Activated CD4-positive, alpha-beta T cell treated with anti-CD3 and anti-CD28 coated beads for 24 hours (primary cell): ENCODE measurements at regions not wholly inside any gene's neighbourhood (a gene's known extent, or its start where the extent isn't known, plus 50 kb on each side); places are given as distances from the start of the nearest gene placed in this dataset.

Experiments
- DNase-seq, 2 donors: peaks; one replicate each; pipeline ENCODE4 v3.0.0-alpha.2; 2020; ENCODE audit warnings: low read depth in 2 of 2

- DNase-seq: no peak
Measured at GRCh38 chr4:60002603-60003337, 1197.4 kb upstream of the ADGRL3 start.

GRCh38 chr4:60013464-60014184 lies 1186.5 kb upstream of the ADGRL3 start:
- DNase-seq: no peak

DNA sequence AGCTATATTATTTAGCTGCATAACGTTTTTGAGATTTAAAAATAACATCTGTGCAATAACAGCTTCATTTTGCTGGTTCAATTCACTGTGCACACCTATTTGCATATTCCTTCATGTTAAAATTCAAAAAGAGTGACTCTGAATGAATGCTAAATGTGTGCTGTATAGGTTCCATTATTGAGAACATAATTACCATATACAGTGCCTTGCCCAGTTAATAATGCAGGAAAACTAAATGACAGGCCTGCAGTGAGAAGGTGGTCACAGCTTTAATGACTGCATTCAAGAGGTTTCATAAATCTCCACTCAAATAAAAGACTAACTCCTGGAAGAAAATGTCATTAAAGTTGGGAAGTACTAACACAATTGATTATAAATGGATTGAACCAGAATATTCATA lies 1183.2 kb upstream of the ADGRL3 start:
- no peak for DNase-seq

GRCh38 chr4:60019180-60019579 lies 1180.9 kb upstream of the ADGRL3 start:
- DNase-seq: no peak

DNA sequence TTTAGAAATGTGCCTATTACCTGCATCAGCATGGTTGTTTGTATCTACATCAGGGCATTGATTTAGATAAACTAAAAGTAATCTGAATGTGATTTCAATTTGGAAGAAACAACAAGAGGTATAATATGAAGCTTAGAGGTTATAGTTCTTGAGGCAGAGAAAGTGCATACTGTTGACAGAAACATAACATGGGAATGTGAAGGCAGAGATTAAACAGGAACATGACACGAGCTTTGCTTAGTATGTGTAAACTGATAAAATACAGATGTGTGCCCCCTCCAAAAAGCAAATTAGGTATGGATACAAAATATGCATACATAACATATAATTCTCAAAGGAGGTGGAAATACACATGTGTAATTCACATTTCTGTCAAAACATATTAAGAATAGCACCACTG lies 1180.2 kb upstream of the ADGRL3 start:
- no peak for DNase-seq

GRCh38 chr4:60020389-60020788 lies 1179.7 kb upstream of the ADGRL3 start:
- no peak for DNase-seq

- no peak for DNase-seq
Measured at GRCh38 chr4:60033826-60034225, 1166.3 kb upstream of the ADGRL3 start.

DNA sequence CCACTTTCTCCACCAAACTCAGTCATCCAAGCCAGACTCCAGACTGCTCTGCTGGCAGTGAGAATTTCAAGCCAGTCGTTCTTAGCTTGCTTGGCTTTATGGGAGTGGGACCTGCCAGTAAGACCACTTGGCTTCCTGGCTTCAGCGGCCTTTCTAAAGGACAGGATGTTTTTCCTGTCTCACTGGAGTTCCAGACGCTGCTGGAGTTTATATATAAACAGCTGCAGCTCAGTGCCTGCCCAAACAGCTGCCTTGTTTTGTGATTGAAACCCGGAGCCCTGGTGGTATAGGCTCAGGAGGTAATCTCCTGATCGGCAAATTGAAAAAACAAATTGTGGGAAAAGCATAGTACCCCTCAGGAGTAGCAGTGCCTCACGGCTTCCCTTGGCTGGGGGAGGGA lies 1165.8 kb upstream of the ADGRL3 start:
- DNase-seq: no peak

GRCh38 chr4:60039908-60040307 lies 1160.2 kb upstream of the ADGRL3 start:
- DNase-seq: no peak

- DNase-seq: no peak
Measured at GRCh38 chr4:60042231-60042652, 1157.9 kb upstream of the ADGRL3 start.

- no peak for DNase-seq
Measured at GRCh38 chr4:60042941-60043340, 1157.2 kb upstream of the ADGRL3 start.

GRCh38 chr4:60078984-60079383 lies 1121.1 kb upstream of the ADGRL3 start:
- DNase-seq: no peak

- DNase-seq: no peak
Measured at GRCh38 chr4:60081839-60082238, 1118.3 kb upstream of the ADGRL3 start.

- no peak for DNase-seq
Measured at GRCh38 chr4:60088807-60089486, 1111.2 kb upstream of the ADGRL3 start.

GRCh38 chr4:60089546-60090273 lies 1110.4 kb upstream of the ADGRL3 start:
- DNase-seq: no peak

DNA sequence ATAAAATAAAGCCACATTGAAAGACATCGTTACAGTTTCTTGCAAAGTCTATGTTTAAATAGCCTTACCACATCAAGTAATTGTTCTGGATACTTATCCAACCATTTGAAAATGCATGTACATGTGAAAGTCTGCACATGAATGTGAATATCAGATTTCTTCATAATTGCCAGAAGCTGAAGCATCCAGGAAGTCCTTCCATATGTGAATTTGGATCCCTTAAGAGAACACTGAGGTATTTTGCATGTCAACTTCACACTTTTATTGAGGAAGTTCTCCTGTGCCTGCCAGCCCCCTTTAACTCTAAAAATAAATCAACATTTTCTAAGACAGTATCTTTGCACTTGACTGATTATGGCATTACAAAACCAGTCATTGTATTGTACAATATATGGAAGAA lies 1103.5 kb upstream of the ADGRL3 start:
- DNase-seq: no peak

DNA sequence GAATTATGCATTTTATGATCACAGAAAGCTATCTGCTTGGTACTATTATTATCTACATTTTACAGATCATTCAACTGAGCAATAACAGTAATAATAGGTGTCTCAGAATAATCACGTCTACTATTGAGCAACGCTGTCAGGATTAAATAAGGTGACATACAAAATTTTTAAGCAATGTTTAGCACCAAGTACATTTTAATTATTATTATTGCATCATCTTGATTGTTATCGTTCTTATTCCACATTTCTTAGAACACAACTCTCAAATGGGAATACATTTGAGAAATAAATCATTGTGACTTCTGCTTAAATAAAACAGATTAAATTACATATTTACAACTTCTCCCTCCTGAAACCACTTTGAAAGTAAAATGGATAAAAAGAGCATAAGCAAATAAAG lies 1083.5 kb upstream of the ADGRL3 start:
- no peak for DNase-seq

DNA sequence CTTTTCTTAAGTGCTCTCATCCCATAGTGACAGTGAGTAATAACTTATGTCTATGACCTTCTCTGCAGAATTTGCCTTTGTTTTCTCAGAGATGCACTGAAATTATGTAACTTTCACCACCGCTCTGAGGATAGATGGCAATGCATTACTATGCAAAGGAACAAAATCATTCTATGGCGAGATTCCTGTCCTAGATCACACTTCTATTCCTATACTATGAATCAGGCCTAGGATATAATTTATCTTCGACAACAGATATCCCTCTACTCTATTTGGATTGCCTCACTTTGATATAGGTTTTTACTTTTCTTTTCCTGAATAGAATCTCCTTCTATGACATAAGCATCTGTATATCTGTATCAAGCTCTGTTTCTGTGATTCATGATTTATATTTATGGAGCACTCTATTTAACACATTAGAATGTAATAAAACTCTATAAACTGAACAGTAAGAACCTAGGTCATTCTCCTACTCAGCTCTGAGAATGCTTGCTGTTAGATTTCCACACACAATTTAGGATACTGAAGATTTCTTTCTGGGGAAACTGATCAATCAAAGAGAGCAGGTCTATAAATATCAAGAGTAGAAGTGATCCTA lies 1082.3 kb upstream of the ADGRL3 start:
- DNase-seq: no peak

GRCh38 chr4:60122820-60123219 lies 1077.3 kb upstream of the ADGRL3 start:
- no peak for DNase-seq

- DNase-seq: no peak
Measured at GRCh38 chr4:60128888-60129287, 1071.2 kb upstream of the ADGRL3 start.

GRCh38 chr4:60129740-60130139 lies 1070.4 kb upstream of the ADGRL3 start:
- no peak for DNase-seq

- DNase-seq: no peak
Measured at GRCh38 chr4:60133375-60133774, 1066.8 kb upstream of the ADGRL3 start.
